ENCODE measurements at regions not wholly inside any gene's neighbourhood (a gene's known extent, or its start where the extent isn't known, plus 50 kb on each side); places are given as distances from the start of the nearest gene placed in this dataset.

DNA sequence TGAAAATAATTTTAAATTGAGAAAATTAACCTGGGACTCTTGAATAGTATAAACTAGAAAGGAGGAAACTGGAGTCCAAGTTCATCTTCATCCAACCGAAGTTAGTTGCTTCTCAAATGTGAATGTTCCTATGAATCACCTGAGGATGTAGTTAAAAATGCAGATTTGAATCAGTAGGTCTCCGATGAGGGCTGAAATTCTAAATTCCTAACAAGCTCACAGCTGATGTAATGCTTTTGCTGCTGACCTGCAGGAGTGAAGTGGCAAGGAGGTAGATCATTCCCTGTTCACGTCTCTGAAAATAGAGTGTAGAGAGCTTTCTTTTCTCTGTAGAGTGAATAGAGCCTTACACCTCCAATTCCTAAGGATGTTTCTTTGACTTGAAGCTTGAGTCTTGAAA, 685.5 kb downstream of the CPS1 start:
- DNase-seq, result no peak

DNA sequence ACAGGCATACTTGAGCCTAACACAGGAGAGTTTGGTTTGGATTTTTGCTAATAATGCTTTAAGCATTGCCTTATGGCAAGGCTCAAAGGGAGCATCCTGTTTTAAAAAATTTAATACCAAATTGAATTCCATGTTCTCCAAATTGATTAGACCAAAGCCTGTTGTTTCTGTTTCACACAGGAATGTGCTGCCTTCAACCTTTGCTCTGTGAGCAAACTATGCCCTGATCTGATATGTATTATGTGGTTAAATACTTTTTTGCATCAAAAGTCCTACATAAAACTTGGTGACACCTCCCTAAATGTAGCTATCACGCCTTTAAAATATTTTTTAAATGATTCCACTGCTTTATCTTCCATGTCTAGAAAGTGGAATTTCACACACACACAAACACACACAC, 691.4 kb downstream of the CPS1 start:
- no peak for DNase-seq

DNA sequence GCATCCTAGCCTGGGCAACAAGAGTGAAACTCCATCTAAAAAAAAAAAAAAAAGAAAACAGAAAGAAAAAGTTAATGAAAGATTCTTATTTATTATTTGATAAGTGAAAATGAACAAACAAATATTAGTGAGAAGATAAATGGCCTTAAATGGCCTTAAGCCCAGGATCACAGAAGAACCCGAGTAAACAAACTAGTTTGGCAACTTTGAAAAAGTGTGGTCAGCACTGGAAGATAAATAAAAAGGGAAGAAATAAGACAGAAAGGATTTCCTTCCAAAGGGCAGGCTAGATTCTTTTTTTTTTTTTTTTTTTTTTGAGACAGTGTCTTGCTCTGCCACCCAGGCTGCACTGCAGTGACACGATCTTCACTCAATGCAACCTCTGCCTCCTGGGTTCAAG, 692.4 kb downstream of the CPS1 start:
- DNase-seq, result no peak

DNA sequence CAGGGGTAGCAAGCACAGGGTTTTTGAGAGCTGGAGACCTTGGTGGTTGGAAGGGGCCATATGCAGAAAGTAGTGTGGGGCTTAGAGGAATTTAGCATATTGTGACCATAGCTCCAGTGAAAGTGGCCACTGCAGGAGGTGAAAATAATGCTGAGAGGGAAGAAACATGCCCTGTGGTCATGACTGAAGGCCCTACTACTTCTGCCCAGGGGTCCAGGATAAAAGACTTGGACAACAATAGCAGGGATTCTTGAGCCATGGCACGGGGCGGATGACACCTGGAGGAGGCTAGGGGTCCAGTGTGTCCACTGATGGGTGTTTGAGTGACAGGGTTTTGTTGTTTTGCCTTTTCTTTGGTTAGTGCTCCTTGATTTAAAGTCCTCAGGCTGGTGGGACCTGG, 694.6 kb downstream of the CPS1 start:
- DNase-seq, result no peak

DNA sequence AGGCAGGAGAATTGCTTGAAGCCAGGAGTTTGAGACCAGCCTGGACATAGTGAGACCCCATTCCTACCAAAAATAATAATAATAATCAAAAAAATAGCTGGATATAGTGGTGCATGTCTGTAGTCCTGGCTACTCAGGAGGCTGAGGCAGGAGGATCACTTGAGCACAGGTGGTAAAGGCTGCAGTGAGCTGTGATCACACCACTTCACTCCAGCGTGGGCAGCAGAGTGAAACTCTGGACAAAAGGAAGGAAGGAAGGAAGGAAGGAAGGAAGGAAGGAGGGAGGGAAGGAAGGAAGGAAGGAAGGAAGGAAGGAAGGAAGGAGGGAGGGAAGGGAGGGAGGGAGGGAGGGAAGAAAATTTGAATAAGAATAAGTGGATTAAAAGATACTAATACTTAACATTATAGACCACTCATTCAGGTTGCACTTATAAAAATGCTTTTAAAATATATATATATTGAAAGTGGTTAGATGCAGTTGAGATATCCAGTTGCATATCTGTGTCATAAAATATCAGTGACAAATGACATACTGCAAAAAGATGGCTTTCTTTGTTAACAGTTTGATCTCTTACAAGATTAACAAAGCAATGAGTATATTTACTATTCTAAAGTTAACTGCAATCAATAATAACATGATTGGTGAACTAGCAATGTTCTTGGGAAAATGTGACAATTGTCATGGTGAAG, 702.4 kb downstream of the CPS1 start:
- no peak for DNase-seq

DNA sequence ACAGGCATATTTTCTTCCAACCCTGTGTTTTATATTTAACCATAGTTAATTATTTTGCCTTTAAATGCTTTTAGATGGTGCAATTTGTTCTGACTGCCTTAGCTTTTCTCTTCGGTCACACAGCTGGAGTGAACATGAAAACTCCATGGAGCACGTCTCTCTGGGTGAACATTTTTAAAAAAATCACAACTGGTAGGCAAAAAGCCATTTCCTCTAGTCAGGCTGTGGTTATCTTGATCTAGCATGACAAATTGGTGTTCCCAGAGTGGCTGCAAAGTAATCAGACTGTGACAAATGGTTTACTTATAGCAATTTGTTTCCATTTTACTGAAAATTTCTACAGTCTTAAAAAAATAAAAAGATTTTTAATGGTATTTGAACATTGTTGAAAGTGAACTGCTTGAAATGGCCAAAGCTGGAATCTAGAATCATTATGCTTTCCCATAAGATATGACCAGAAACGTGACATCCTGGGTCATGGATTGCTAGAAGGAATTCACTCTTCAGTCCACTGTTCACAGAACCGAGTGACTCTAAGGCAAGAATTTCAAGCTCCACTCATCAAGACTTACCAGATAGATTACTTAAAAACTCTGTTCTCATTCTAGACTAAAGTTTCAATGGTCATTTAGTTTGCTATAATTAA, 703.6 kb downstream of the CPS1 start:
- DNase-seq, result no peak

DNA sequence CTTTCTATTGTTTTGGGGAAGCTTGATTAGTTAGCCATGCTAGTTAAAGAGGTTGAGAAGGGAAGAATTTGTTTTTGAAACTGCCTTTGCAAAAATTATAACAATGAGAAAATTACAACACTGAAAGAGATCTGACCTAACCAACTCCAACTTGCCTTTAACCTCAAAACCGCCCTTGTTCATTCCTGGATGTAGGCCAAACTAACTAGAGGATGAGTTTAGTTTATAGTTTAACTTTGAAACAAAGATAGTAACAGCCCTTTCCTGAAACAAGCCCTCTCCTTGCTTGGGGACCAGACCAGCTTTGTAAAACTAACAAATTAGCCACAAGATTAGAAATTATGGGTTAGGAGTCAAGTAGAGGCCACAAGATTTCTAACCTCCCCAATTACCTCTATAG, 713.9 kb downstream of the CPS1 start:
- no peak for DNase-seq

DNA sequence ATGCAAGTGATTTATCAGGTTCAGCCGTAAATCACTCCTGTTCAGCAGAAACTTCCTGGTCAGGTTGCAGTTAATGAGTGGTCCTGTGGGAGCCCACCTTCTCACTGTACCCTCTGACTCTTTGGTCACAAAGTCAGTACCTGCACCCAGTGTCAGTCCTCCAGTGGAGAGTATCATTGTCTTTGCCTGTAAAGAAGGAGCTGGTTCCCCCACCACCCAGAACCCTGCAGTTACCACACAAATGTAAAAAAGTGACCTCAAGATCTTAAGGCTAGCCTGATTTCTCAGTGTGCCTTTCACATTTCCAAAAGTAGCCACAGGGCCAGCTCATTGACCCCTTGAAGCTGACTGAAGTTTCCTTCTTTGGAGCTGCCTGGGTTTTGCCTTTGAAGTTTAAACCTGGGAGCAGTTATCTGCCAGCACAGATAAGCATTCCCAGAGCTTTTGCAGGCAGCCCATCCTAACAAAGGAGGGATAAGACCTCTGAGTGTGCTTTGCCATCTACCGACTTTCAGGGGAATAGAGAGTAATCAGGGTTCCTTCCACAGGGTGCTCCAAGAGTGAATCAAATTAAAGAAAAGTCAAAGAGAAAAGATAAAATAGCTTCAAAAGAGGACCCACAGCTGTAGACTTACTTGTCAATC, 725.2 kb downstream of the CPS1 start:
- no peak for DNase-seq

DNA sequence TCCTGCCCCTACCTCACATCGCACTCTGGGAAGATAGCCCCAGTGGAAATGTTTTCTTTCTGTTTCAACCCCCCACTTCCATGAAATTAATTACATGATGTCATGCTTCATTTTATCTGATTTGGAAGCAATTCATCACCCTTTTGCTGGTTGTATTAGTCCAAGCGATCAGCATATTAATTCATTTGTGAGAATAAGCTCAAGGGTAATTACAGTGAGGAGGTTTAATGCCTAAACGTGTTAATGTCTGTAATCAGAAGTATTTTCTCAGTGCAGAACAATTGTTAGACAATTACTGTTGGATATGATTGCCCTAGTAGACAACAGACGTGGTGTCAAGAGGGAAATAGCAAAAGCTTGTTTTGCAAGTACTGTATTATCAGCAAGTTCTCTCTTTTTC, 746.3 kb downstream of the CPS1 start:
- DNase-seq, result no peak

DNA sequence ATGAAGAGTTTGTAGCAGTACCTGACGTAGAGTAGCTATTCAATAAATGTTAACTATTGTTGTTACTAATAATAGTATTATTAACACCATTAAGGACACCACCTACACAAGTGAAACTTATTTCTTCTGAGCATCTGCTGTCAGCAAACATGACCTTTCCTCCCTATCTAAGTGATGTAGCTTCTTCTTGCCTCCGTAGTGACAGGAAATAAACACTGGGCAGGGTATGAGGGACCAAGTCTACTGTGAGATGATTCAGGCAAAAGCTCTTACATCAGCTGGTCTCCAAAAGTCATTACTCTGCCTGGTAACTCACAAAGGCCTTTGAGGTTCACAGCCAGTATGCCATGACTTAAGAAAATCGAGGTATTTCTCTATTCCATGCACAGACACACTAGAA, 750.5 kb downstream of the CPS1 start:
- no peak for DNase-seq

Data from GDM1 (cell line).